ENCODE measurements at regions not wholly inside any gene's neighbourhood (a gene's known extent, or its start where the extent isn't known, plus 50 kb on each side); places are given as distances from the start of the nearest gene placed in this dataset.

GRCh38 chr20:52004715-52005114 is 186.9 kb downstream of the ZFP64 start (continued):
- TF ChIP-seq KDM5A (IDR thresholded peaks at IDR 0.05; ENCODE audit: low read length), result no peak
- no peak for TF ChIP-seq HDAC6 (IDR thresholded peaks at IDR 0.05; ENCODE audit: low read depth, low read length)
- no peak for TF ChIP-seq YY1 (IDR thresholded peaks at IDR 0.05; ENCODE audit: low read depth, low read length)

Measured in H1 (cell line).